HG03442 (cell line): ENCODE measurements at regions not wholly inside any gene's neighbourhood (a gene's known extent, or its start where the extent isn't known, plus 50 kb on each side); places are given as distances from the start of the nearest gene placed in this dataset.
"Not testable (repeated sequence)": the region's sequence is repeated elsewhere in the genome, so short reads cannot be mapped to it uniquely, and the experiment has no call there.

Experiments used
- ATAC-seq: cut with Tn5 transposase; IDR thresholded peaks from one replicate; pipeline ENCODE4 v1.9.1; 2021; ENCODE audit warnings: mild to moderate bottlenecking, moderate library complexity; ENCODE audit not compliant: unreplicated experiment

GRCh38 chr16:61435346-61435745 lies 600.9 kb downstream of the CDH8 start:
- no peak for ATAC-seq

GRCh38 chr16:61432421-61432820 lies 603.8 kb downstream of the CDH8 start:
- no peak for ATAC-seq

- no peak for ATAC-seq
These were observed 615.1 kb downstream of the CDH8 start for GRCh38 chr16:61421111-61421510.

GRCh38 chr16:61419791-61420190 lies 616.4 kb downstream of the CDH8 start:
- no peak for ATAC-seq

GRCh38 chr16:61418802-61419201 lies 617.4 kb downstream of the CDH8 start:
- not testable (repeated sequence) for ATAC-seq

GRCh38 chr16:61415126-61415525 lies 621.1 kb downstream of the CDH8 start:
- no peak for ATAC-seq

GRCh38 chr16:61413021-61413420 lies 623.2 kb downstream of the CDH8 start:
- no peak for ATAC-seq

- ATAC-seq: no peak
These were observed 623.7 kb downstream of the CDH8 start for GRCh38 chr16:61412562-61412961.

GRCh38 chr16:61409604-61410003 lies 626.6 kb downstream of the CDH8 start:
- no peak for ATAC-seq

GRCh38 chr16:61403386-61403785 lies 632.9 kb downstream of the CDH8 start:
- no peak for ATAC-seq

- no peak for ATAC-seq
These were observed 644.3 kb downstream of the CDH8 start for GRCh38 chr16:61391896-61392295.

GRCh38 chr16:61390965-61391637 lies 645.1 kb downstream of the CDH8 start:
- ATAC-seq: no peak

- no peak for ATAC-seq
These were observed 650.7 kb downstream of the CDH8 start for GRCh38 chr16:61385392-61386071.

- ATAC-seq: no peak
These were observed 653.8 kb downstream of the CDH8 start for GRCh38 chr16:61382435-61382834.

GRCh38 chr16:61379311-61379710 lies 656.9 kb downstream of the CDH8 start:
- ATAC-seq: no peak

GRCh38 chr16:61374071-61374470 lies 662.2 kb downstream of the CDH8 start:
- ATAC-seq: no peak

GRCh38 chr16:61371881-61372280 lies 664.4 kb downstream of the CDH8 start:
- ATAC-seq: no peak

GRCh38 chr16:61371388-61371787 lies 664.9 kb downstream of the CDH8 start:
- ATAC-seq: no peak

GRCh38 chr16:61370564-61370963 lies 665.7 kb downstream of the CDH8 start:
- ATAC-seq: no peak

- ATAC-seq: no peak
These were observed 670.2 kb downstream of the CDH8 start for GRCh38 chr16:61366006-61366405.

GRCh38 chr16:61364990-61365389 lies 671.2 kb downstream of the CDH8 start:
- no peak for ATAC-seq

- no peak for ATAC-seq
These were observed 673.7 kb downstream of the CDH8 start for GRCh38 chr16:61362585-61362984.

- ATAC-seq: no peak
These were observed 691.4 kb downstream of the CDH8 start for GRCh38 chr16:61344791-61345190.
